GM19463 (cell line): ENCODE measurements at regions not wholly inside any gene's neighbourhood (a gene's known extent, or its start where the extent isn't known, plus 50 kb on each side); places are given as distances from the start of the nearest gene placed in this dataset.
A peak's percentile ranks its signal among the peaks of the same experiment; 100 is the strongest.

Source experiments
- ATAC-seq: cut with Tn5 transposase; IDR thresholded peaks from one replicate; pipeline ENCODE4 v1.9.1; 2021; ENCODE audit warnings: mild to moderate bottlenecking, moderate library complexity; ENCODE audit not compliant: unreplicated experiment

DNA sequence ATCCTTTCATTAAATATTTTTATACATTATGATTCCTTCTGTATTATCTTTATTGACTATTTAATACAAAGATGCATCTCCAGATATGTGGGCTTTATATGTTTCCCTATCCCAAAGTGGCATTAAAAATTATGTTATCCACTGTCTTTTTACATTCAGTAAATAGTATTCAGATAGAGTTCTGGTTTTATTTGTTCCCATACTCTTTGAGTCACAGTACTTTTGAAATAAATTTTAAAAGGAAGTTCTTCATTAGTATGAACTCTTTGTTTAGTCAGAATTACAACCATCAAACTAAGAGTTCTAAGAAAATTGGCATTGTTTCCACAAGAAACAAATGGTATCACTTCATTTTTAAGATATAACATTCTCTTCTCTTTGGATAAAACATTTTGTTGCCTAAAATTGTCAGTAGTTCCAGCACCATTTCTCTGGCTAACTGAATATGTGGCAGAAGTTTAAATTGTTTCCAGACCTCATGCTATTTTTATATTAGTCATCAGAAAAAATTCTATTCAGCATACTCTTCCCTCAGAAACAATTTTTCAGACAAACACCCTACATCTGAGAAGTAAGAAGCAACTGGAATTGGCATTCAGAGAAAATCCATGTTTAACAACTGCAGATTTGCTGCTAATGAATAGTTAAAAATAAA is 88.5 kb upstream of the COL5A2 start:
- no peak for ATAC-seq

DNA sequence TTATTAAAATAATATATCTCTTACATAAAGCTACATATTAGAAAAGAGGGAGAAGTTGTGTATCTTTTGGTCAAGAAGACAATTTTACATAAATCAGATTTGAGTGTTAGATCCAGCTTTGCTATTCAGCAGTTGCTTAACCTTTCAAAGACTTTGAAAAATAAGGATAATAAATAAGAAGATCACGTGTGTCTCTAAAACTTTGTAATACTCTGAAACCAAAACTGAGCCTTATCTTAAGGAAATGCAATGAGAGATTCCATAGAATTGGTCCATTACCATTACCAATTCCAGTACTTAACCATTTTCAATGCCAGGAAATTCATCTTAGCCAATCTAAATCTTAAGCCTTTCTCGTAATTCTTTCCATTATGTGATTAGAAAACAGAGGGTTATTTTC is 89.2 kb upstream of the COL5A2 start:
- ATAC-seq, result no peak

DNA sequence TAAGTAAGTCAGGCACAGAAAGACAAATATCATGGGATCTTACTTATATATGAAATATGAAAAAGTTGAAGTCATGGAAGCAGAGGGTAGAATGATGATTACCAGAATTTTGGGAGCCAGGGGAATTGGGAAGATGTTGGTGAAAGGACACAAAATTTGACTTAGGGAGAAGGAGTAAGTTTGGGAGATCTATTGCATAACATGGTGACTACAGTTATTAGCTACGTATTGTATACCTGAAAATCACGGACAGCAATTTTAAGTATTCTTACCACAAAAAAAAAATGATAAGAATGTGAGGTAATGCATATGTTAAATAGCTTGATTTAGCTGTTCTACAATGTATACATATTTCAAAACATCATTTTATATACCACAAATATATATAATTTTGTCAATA is 94.2 kb upstream of the COL5A2 start:
- no peak for ATAC-seq

DNA sequence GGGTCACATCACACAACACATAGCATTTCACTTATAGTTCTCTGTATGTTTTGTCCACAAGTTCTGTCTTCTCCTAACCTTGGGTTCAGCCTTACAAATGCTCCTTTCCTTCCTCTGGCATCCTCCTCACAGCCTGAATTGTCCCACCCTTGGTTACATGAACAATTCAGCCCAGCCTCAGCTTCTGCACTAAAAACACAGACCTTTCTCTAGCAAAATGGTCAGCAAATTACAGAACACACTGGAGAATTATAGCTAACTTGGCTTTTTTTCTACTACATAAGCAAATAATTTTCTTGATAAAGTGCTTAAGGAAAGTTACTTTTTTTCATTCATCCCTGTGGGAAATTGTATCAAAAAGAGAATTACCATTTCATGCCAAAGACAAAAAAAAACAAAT is 94.8 kb upstream of the COL5A2 start:
- no peak for ATAC-seq

DNA sequence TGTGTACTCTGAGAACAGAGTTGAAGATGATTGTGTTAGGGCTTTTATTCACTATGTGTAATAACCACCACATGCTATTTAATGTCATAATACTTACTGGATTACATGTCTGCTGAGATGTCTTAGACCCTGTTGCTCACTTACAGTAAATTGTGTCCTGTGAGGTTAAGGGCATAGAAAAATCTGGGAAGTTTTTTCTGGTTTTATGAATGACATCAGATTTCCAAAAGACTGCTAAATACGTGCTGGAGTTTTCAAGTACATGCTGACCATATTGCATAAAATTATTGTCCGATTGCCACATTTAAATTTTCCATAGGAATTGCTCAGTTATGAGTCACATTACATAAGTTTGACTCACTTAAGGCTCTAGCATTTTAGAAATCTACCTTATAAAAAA is 96.7 kb upstream of the COL5A2 start:
- ATAC-seq, result no peak

DNA sequence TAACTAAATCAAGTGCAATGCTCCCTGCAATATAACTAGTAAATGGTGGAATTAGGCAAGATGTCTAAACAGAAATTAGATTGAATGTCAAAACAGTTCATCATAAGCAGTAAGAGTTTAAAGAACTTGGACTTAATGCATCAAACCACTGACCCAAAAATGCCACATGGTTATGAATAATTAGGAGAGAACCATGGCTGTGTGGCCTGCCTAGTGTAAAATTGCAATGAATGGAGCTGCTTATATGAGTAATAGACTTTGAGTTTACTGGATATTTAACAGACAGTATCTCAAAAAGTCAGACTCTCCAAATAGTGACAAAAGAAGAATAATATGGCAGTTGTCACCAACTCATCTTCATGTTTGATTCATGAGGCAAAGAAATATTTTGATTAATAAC is 101.6 kb upstream of the COL5A2 start:
- ATAC-seq, result no peak

DNA sequence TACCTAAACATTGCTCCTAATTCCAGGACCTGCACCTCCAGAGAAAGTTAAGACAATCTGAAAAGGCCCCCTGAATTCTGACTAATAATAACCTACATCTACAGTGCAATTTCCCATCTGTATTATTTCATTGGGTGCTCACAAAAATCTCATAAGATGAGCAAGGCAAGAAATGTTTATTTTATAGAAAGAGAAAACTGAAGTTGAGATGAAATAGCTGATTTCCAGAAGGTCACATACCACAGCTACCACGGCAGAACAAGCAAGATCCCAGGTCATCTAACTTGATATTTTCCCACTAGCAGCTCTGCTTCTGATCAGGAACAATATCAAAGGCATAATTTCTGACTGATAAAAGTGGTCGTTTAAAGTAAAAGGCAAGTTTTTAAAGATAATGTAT is 105.8 kb upstream of the COL5A2 start:
- no peak for ATAC-seq

DNA sequence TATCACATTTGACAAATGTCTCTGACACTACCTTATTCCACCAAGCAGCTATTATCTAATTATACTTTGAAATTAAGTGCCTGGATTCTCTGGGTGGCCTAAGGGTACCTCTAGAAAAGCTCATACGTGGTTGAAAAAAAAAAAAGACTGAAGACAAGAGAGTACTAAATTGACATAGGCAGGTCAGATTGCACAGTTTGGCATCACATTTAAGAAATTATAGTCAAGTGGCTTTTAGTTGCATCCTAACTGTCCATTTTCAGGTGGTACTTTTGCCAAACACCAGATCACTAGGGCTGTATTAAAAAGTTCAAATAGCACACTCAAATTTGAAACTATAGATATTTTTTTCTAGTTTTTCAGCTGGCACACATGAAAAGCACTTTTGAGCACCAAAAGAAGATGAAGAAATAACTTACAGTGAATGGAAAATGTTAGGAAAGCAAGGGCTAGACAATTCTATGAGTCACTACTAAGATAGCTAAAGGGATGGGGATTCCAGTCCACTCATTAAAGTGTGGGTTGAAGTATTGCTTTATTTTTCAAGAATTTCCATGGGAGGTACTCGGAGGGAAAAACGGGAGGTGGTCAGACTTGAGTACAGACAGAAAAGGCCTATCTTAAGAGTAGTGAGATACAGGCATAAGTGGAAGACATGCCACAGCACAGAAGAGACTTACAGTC is 106.5 kb upstream of the COL5A2 start:
- no peak for ATAC-seq

DNA sequence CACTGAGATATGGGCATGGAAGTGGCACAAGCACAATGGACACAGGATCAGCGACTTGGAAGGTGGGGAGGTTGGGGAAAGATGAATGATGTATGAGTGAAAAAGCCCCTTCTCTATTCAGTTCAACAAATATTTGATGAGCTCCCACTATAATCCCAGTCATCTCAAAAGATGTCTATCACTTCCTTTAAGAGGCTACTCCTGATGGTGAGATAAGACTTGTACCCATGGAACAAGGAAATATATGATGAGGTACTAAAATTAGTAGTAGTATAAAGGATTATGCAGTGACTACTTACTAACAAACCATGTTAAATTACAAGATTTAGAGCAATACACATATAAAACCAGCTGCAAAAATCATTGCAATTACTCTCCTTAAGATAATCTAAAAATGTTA is 107.8 kb upstream of the COL5A2 start:
- ATAC-seq, result no peak

DNA sequence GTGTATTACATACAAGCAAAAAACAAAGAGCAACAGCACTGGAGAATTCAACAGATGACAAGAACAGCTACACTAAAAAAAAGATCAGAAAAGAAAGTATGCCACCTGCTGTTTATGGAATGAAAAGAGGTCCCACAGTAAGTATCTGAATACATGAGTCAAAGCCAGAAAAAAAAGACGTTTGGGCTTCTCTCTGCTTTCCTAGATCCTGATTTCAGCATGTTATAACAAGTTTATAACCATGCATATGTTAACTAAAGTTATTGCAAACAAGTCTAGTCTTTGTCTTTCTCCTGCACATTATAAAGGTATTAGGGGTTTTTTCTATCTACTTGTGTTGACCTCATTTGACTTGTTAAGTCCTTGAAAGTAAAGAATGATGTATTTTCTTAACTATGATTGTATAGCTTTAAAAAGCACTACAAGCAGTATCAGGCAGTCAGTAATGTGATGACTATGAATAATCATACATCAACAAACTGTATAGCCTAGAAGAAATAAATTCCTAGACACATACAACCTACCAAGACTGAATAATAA is 108.5 kb upstream of the COL5A2 start:
- ATAC-seq, result peak; percentile 86

DNA sequence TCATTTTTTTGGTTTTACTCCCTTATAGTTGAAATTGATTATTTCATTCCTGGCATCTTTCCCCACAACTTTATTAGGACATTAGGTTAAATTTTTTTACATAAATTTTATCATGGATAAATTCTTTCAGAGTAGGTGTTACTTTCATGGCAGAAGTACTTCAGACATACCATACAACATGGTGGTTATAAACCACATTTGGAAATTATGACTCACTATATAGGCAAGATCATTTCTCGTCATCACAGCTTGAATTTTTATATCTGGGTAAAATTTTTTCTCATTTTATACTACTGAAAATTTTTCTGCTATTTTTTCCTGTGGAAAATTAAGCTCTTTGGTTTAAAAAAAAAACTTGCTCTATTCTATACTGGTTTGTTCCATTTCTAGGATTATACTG is 111.9 kb upstream of the COL5A2 start:
- no peak for ATAC-seq

DNA sequence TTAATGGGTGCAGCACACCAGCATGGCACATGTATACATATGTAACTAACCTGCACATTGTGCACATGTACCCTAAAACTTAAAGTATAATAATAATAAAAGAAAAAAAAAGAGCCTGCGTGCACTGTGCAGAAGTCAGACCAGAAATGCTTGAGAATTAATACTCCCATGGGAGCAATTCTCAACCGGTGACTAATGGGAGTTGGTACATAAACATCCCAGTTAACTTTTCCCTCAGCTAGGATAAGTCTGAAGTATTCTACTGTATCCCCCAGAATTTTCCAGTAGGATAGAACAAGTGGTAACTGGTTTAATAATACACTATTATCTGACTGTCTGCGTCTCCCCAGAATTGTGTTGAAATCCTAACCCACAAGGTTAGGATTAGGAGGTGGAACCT is 113.6 kb upstream of the COL5A2 start:
- no peak for ATAC-seq

DNA sequence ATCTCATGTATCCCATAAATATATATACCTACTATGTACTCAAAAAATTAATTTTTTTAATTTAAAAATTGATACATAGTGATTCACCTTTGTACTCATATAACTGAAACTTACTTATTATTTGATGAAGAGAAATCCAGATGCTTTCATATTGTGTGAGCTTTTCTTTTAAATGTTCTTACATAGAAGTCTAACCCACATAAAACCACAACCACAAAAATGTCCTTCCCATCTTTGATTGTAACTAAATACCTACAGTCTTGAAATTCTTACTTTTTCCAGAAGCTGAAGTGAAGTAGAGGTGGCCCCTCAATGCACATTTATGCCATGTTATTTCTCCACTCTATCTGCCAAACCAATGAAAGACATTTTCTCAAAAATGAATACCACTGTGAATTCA is 117.9 kb upstream of the COL5A2 start:
- no peak for ATAC-seq

DNA sequence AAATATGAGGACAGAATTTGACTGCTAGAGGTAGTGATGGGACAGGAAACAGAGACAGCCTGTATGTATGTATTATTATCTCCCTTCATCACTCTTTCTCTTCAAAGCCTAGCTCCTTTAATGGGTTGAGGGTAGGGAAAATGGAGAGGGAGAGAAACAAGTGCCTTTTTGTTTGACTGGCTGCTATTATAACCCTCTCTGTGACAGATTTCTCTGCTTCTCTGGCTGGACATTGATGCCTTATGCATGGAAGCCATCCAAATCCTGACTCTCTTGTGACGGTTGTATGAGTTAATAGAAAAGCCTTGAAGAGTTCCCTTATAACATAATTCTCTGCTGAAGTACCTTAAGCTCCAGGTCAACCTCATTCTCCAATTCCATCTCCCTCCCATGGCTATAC is 118.5 kb upstream of the COL5A2 start:
- ATAC-seq, result no peak

DNA sequence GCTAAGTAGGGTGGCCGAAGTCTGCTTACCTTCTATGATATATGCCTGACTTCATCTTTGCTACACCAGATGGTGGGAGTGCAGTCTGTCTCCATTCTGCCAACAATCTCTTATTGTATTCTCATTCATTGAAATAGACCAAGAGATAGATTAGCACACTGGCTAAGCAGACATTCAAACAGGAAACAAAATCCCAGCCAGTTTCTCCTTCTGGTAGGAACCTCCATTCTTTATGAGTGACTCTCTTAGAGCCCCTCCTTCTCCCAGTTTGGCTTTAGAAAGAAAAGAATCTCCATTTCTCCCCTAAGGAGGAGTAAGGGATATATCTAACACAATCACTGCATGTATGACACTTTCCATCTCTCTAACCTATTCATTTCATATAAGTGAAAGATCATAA is 118.9 kb upstream of the COL5A2 start:
- ATAC-seq, result no peak

DNA sequence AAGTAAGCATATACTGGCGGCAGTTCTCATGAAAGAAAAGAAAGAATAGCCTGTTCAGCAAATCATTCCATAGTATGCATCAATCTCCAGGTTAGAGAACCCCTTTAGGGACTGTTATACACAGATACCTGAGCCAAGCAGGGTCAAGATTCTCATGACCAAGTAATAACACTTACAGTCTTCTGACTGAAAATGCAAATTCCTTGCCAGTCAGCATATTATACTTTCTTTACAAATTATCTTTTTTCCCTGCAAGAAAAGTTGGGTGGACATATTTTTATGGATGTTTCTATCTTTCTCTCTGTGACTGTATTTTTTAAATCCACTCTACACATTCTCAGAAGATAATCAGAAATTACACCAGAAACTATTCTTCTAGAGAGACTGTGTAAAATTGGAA is 120.4 kb upstream of the COL5A2 start:
- no peak for ATAC-seq

DNA sequence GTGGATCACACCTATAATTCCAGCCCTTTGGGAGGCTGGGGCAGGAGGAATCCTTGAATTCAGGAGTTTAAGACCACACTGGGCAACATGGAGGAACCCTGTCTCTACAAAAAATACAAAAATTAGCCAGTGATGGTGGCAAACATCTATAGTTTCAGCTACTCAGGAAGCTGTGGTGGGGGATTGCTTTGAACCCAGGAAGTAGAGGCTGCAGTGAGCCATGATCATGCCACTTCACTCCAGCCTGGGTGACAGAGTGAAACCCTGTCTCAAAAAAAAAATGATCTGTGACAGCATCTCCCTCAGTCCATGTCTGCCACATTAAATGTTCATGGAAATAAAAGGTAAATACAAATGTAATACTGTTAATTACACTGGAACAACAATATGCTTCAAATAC is 121.4 kb upstream of the COL5A2 start:
- no peak for ATAC-seq

DNA sequence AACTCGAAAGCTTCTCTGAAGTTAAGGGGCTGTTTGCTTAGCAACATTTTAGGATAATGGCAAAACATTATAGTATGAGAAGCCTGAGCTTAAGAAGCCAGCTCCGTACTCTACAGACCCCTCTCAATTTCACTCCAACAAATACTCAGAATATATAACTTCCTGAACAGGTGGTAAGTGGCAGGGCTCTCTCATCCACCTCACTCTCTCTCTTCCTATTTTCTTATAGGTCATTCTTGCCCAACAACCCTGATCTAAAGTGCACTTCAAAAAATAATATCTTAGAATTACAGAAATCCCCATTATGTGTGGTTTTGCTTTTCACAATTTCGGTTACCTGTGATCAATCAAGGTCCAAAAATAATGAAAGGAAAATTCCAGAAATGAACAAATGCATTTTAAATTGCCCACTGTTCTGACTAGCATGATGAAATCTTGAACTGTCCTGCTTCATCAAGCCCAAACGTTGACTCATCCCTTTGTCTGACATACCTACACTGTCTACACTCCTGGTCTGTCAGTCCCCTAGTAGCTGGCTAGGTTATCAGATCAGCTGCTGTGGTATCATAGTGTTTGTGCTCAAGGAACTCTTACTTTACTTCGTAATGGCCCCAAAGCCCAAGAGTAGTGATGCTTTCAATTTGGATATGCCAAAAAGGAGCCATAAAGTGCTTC is 122.8 kb upstream of the COL5A2 start:
- ATAC-seq, result no peak

DNA sequence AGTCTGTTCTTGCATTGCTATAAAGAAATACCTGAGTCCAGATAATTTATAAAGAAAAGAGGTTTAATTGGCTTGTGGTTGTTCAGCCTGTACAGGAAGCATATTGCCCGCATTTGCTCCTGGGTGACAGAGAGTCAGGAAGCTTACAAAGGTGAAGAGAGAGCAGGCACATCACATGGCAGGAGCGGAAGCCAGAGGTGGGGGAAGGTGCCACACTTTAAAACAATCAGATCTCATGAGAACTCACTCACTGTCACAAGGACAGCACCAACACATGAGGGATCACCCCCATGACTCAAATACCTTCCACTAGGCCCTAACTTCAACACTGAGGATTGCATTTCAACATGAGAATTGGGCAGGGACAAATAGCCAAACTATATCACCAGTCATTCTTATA is 124.8 kb upstream of the COL5A2 start:
- ATAC-seq, result no peak

DNA sequence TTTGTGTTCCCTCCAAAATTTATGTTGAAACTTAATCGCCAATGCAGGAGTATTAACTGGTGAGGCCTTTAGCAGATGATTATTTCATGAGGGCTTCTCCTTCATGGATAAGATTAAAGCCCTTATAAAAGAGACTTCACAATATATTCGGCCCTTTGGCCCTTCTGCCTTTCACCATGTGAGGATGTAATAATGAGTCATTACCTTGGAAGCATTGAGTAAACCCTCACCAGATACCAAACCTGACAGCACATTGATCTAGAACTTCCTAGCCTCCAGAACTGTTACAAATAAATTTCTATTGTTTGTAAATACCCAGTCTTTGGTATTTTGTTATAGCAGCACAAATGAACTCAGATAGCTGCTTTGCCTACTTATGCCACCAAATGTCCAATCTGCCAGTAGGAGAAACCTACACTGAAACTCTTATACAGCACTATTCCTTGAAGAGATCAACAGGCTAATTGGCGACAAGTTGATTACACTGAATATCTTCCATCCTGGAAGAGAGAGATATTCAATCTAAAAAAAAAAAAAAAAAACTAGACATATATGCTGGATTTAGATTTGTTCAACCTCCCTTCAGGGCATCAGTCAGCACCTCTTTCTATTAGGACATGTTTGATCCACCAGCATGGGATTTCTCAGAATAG is 125.9 kb upstream of the COL5A2 start:
- ATAC-seq, result no peak

DNA sequence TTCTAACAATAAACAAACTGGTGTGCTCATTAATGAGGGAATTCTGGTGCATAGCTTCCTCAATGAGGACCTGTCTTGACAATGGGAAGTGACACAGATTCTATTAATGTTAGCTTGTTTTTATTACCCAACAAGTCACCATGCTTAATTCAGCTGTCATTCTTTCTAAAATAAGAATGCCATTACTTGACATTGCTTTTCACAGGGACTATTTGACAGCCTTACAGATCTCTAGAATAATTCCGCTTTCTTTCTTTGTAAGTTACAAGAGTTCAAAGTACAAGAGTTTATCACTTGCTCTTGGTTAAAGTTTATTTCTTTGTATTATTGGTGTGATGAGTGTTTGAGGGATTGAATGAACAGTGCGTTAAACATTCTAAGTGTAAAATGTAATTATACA is 127.0 kb upstream of the COL5A2 start:
- no peak for ATAC-seq
